HG02870 (cell line): ENCODE measurements at regions not wholly inside any gene's neighbourhood (a gene's known extent, or its start where the extent isn't known, plus 50 kb on each side); places are given as distances from the start of the nearest gene placed in this dataset.

Source experiments
- ATAC-seq: cut with Tn5 transposase; IDR thresholded peaks from one replicate; pipeline ENCODE4 v1.9.1; 2021; ENCODE audit warnings: mild to moderate bottlenecking, moderate library complexity; ENCODE audit not compliant: unreplicated experiment

- no peak for ATAC-seq
These were observed 233.3 kb downstream of the KCNA4 start for GRCh38 chr11:29783506-29783905.

GRCh38 chr11:29782447-29782846 lies 234.4 kb downstream of the KCNA4 start:
- ATAC-seq, result no peak

DNA sequence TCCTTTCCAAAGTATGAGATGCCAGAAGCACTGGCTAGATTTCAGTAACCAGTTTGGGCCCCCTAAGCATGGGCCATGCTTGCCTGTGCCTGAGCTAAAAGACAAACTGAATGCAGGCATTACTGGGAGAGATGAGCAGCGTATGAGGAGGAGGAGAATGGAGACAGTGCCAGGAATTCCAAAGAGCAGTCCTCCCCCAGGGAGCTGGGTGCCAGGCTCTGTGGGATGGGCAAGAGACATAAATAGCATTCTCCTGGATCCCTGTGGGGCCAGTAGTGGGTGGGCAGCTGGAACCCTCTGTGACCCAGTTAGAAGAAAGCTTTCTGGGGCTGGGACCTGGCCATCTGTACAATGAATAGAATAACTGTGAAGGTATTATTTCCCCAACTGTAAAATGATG lies 235.6 kb downstream of the KCNA4 start:
- no peak for ATAC-seq

DNA sequence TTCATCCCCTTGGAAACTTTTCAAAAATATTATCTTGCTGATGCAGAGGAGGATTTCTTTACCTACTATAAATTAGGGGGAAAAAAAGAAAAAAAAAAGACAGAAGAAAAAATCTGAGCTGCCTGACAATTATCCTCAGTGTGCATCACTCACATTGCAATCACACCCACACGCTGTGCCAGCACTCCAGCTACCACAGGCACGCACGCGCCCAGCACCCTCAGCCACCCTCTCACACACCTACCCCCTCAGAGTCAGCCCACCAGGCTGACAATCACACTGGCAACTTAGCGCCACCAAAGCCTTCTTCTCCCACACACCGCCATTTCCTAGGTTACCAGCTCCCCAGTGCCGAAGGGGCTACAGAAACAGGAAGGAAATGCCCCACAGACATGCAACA lies 236.1 kb downstream of the KCNA4 start:
- ATAC-seq, result no peak

GRCh38 chr11:29773656-29774264 lies 243.1 kb downstream of the KCNA4 start:
- ATAC-seq, result no peak

DNA sequence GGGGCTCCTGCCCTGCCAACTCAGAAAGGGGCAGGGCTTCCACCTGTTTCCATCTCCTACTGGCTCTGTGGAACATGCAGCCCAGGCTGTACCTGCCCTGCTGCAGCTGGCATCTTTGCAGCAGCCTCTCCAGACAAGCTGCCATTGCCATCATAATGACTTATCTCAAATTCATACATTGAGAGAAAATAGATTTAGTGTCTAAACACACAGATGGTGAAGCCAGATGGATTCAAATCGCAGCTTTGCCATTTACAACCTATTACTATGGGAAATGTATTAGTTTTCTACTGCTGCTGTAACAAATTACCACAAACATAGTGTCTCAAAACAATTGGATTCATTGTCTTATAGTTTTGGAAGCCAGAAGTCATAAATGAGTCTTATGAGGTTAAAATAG lies 260.0 kb downstream of the KCNA4 start:
- no peak for ATAC-seq

GRCh38 chr11:29755474-29755873 lies 261.4 kb downstream of the KCNA4 start:
- no peak for ATAC-seq

DNA sequence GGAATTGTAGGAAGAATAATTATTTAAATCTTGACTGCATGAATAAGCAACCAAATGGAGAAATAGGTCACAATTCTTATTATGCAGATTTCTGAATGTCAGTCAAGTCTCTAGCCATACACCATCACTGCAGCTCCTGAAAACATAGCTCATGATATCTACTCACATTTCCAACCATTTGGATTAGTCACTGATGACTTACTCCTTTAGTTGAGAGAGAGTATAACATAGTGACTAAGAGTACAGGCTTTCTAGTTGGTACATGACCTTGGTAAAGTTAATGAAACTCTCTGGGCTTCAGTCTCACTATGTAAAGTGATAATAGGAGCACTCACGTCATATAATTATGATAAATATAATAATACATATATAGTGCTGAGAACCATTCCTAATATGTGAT lies 265.2 kb downstream of the KCNA4 start:
- ATAC-seq, result no peak

DNA sequence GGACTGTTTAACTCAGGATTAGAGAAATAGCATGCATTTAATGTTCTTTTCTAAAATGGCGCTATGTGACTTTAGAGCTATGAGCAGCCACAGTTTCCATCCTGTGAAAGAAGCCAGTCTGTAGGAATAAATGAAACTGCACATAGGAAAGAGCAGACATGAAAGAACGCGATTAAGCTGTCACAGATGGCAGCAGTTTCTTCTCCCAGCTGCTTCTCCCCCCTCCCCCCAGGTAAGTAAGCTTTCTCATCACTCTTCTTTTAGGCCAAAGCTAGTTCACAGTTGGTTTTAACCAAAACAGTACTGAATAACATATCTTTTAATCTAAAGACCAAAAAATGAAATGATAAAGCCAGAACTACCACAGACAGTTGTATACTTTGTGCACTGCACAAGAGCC lies 266.4 kb downstream of the KCNA4 start:
- ATAC-seq, result no peak

GRCh38 chr11:29734287-29734686 lies 282.5 kb downstream of the KCNA4 start:
- ATAC-seq, result no peak

DNA sequence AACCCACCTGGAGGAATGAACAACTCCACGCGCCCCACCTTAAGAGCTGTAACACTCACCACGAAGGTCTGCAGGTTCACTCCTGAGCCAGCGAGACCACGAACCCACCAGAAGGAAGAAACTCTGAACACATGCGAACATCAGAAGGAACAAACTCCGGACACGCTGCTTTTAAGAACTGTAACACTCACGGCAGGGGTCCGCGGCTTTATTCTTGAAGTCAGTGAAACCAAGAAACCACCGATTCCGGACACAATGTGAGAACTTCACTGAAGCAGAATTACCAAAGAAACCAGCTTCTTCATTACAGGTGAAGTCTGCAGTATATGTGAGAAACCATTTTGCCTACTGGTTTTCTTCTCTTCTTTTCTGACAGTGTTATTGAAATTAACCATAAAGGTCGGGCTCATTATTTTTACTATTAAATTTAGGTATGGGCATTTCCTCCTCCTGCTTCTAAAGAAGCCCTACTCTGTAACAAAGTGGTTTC lies 303.0 kb downstream of the KCNA4 start:
- no peak for ATAC-seq

DNA sequence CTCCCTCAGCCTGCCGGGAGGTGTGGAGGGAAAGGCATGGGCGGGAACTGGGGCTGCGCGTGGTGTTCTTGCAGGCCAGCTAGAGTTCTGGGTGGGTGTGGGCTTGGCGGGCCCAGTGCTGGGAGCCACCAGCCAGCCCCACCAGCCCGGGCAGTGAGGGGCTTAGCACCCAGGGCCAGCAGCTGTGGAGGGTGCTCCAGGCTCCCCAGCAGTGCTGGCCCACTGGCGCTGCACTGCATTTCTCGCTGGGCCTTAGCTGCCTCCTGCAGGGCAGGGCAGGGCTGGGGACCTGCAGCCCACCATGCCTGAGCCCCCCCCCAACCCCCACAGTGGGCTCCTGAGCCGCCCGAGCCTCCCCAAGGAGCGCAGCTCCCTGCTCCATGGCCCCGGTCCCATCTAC lies 304.2 kb downstream of the KCNA4 start:
- ATAC-seq, result no peak

GRCh38 chr11:29707924-29708323 lies 308.9 kb downstream of the KCNA4 start:
- ATAC-seq, result no peak

GRCh38 chr11:29685361-29685760 lies 331.5 kb downstream of the KCNA4 start:
- no peak for ATAC-seq

DNA sequence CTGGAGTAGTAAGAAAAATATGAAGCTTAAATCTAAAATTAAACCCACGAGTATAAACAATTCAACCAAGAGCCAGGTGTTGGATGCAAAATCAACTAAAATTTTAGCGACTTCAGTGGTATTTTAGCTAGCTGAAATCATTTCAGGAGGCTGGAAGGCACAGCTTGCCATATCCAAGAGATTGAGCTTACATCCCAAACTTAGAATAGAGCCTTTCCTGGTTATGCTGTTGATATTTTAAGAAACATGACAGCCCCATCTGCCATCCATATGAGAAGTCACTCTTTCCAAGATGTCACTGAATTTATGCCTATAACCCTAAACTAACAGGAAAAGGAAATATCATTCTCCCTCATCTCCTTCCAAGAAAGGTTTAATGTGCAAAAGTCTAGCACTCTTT lies 334.0 kb downstream of the KCNA4 start:
- no peak for ATAC-seq

DNA sequence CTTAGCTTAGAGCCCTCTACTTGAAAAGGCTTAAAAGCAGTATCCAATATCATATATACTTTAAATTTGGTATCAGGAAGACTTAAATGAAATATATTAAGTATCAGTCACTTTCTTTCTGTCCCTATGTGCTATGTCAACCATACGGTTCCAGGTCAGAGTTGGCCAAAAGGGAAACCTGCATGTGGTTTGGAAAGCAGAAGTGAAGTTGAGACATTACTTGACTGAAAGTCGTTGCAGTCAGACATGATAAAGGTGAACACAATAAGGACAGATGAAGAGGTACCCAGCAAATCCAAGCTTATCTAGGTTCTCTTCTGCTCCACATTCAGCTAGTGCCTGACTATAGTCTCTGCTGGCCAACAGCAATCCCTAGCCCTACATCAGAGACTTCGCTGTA lies 336.8 kb downstream of the KCNA4 start:
- ATAC-seq, result peak; percentile 99

DNA sequence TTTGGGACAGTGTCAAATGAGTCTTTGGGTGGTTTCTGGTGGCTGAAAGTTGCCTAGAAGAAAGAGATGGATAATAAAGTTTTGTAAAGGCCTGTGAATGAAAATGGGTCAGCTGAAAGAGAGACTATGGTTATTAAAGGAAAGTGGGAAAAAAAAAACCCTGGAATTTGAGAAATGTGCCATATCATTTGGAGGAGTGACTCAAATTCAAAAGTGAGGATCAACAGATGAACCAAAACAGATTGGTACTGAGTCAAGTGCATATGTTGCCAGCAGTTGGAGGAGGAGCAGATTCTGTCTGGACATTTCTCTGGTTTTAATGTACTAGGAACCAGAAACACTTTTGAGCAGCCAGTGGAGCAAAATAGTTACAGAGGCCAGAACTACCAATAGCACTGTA lies 339.8 kb downstream of the KCNA4 start:
- no peak for ATAC-seq

DNA sequence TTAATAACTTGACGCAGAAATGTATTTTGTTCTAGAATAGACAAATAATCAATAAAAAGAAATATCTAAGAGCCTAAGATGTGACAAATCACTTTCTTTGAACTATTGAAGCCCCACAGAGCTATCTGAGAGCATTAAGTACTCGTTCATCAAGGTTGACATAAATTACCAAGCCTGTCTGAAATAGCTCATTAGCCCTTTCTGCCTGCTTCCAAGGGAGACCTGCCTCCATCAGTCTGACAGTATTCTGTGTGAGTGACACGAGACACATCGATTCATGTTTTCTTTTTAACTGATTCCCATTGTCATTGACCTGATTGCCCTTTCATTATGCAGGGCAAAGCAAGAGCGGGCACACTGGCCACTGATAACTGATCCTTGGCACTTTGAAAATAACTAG lies 347.5 kb downstream of the KCNA4 start:
- no peak for ATAC-seq

GRCh38 chr11:29657709-29658108 lies 359.1 kb downstream of the KCNA4 start:
- no peak for ATAC-seq

GRCh38 chr11:29656597-29656996 lies 360.2 kb downstream of the KCNA4 start:
- ATAC-seq, result no peak

GRCh38 chr11:29645373-29645772 lies 371.5 kb downstream of the KCNA4 start:
- no peak for ATAC-seq

DNA sequence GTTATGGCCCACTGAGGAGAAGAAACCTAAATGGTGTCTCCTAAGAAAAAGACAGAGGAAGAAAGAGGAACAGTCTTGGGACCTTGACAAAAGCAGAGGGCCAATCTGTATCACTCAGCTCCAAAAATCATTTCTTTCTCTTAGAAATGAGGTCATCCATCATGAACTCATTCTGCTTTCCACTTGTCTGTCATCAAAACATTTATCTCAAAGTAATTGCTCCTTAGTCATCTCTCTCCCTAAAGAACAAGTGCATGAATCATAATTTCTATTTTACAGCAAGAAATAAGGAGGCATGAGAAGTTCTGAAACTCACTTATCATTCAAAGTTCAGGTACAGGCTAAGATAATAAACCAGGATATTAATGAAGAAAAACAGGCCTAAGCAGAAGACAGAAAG lies 375.6 kb downstream of the KCNA4 start:
- ATAC-seq, result no peak

DNA sequence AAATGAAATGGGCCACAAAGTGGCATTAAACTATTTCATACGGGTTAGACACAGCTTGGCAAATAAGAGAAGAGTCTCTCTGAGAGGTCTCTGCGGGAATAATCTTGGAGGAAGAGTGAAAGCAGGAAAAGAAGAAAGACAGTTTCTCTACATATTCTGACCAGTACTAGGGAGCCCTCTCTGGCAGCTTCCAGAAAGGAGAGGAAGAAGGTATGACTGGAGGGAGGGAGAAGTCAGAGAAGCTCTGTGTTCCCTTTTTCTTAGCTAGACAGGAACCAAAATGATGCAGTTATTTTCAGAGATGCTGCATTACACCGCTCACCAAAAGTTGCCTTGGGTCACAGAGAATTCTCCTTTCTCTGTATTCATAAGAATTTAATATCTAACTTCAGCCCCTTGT lies 382.1 kb downstream of the KCNA4 start:
- no peak for ATAC-seq
